ENCODE measurements at regions not wholly inside any gene's neighbourhood (a gene's known extent, or its start where the extent isn't known, plus 50 kb on each side); places are given as distances from the start of the nearest gene placed in this dataset.

DNA sequence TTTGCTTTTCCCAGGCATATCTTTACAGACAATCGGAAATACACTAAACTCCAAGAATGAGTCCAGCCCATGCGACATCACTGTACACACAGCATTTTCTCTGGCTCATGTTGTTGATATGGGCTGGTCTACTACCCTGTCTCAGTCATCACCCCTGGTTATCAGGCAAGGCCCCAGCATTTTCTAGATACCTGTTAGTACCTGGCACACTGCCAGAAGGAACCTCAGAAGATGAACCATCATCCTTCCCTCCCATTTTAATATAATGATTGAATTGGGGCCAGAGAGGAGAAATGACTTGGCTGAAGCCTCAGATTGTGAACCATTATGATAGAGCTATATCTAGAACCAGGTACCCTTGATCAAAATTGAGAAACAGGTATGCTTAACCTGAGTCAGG lies 406.2 kb downstream of the CDH11 start:
- Histone ChIP-seq H3K36me3 (ENCODE audit: low read depth, missing control alignments) (no peaks in the 10 kb centered on the region), H3K4me3 (no peak overlapping the region), H3K27me3 (no peaks in the 10 kb centered on the region), H3K27ac (no peak overlapping the region), H3K4me1 (no peaks in the 10 kb centered on the region), H3K9me3 (no peaks in the 10 kb centered on the region)
- intact Hi-C loops (cut with DNase I; ENCODE audit: low total_unique reads): no loop called here
- no peak for DNase-seq
- no peak for TF ChIP-seq POLR2A (IDR thresholded peaks at IDR 0.05)
- TF ChIP-seq, protein P1, sequence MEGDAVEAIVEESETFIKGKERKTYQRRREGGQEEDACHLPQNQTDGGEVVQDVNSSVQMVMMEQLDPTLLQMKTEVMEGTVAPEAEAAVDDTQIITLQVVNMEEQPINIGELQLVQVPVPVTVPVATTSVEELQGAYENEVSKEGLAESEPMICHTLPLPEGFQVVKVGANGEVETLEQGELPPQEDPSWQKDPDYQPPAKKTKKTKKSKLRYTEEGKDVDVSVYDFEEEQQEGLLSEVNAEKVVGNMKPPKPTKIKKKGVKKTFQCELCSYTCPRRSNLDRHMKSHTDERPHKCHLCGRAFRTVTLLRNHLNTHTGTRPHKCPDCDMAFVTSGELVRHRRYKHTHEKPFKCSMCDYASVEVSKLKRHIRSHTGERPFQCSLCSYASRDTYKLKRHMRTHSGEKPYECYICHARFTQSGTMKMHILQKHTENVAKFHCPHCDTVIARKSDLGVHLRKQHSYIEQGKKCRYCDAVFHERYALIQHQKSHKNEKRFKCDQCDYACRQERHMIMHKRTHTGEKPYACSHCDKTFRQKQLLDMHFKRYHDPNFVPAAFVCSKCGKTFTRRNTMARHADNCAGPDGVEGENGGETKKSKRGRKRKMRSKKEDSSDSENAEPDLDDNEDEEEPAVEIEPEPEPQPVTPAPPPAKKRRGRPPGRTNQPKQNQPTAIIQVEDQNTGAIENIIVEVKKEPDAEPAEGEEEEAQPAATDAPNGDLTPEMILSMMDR (IDR thresholded peaks at IDR 0.05): no peak
- 78 to 91% methylated on average over 2 of the region's 2 CpGs for whole genome bisulfite sequencing, 2 donors

DNA sequence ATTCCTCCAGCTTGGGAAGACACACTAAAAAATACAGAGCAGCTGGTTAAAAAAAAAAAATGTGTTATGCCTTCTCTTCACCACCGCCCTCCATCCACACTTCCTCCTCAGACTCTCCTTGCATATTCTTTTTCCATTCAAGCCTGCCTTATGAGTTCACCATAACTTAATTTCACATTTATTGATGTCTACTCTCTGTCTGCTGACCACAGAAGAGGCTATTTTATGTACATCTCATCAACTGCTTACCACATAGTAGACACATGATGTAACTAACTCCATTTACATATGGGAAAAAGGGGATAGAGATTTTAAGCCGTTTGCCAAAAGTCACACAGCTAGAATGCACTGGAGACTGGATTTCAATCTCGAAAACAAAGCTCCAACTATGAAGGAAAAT lies 409.8 kb downstream of the CDH11 start:
- Histone ChIP-seq H3K4me1 (no peaks in the 10 kb centered on the region), H3K9me3 (no peaks in the 10 kb centered on the region), H3K27ac (no peak overlapping the region), H3K36me3 (ENCODE audit: low read depth, missing control alignments) (no peaks in the 10 kb centered on the region), H3K4me3 (no peak overlapping the region), H3K27me3 (no peaks in the 10 kb centered on the region)
- TF ChIP-seq, protein P1 (IDR thresholded peaks at IDR 0.05): no peak
- TF ChIP-seq POLR2A (IDR thresholded peaks at IDR 0.05): no peak
- 84 to 96% methylated on average over 3 of the region's 3 CpGs for WGBS, 2 donors
- no peak for DNase-seq
- intact Hi-C loops (cut with DNase I; ENCODE audit: low total_unique reads): no loop called here

DNA sequence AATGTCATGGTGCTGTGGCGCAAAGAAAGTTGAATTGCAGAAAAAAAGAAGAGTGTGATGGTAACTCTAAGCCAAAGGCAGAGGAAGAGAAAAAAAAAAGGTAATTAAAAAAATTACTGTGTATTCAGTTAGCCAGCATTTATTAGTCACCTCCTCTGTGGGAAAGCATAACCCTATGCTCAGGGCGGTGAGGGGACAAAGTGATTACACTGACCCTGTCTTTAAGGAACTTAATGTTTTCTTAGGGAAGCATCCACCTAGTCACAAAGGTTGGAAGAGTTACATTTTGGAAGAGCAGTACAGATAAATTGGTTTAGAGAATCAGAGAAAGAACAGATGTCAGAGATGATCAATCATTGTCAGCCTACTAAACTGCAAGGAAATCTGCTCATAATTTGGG lies 410.3 kb downstream of the CDH11 start:
- H3K9me3 ChIP-seq: no peaks in the 10 kb centered on the region
- H3K4me3 ChIP-seq: no peak overlapping the region
- H3K4me1 ChIP-seq: no peaks in the 10 kb centered on the region
- no peak overlapping the region for H3K27ac ChIP-seq
- H3K27me3 ChIP-seq: no peaks in the 10 kb centered on the region
- TF ChIP-seq POLR2A (IDR thresholded peaks at IDR 0.05): no peak
- TF ChIP-seq, protein P1 (IDR thresholded peaks at IDR 0.05): no peak
- no peaks in the 10 kb centered on the region for H3K36me3 ChIP-seq (ENCODE audit: low read depth, missing control alignments)
- DNase-seq: no peak
- WGBS, 2 donors: 79 to 84% methylated on average over 2 of the region's 2 CpGs
- intact Hi-C loops (cut with DNase I; ENCODE audit: low total_unique reads): no loop called here

DNA sequence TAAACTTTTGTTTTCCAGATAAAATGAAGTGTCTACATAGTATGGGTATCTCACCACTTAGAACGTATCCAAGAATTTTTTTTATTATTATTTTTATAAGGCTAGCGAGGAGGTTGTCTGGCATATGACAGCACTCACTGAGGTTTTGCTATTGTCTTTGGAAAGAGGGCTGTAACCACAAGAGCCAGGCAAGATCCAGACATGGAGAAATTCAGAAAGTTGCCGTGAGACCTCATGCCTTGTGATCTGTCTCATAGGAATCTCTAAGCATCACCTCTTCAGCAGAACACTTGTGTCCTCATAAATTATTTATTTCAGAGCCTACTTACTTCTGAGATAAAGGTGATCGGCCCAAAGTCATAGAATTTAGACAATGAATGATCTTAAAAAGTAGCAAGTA lies 410.8 kb downstream of the CDH11 start:
- H3K9me3 ChIP-seq: no peaks in the 10 kb centered on the region
- 74 to 75% methylated on average over 4 of the region's 4 CpGs for WGBS, 2 donors
- DNase-seq: no peak
- no peak overlapping the region for H3K4me3 ChIP-seq
- no peaks in the 10 kb centered on the region for H3K4me1 ChIP-seq
- TF ChIP-seq POLR2A (IDR thresholded peaks at IDR 0.05): no peak
- TF ChIP-seq, protein P1 (IDR thresholded peaks at IDR 0.05): no peak
- intact Hi-C loops (cut with DNase I; ENCODE audit: low total_unique reads): no loop called here
- H3K27ac ChIP-seq: no peak overlapping the region
- H3K27me3 ChIP-seq: no peaks in the 10 kb centered on the region
- H3K36me3 ChIP-seq (ENCODE audit: low read depth, missing control alignments): no peaks in the 10 kb centered on the region

DNA sequence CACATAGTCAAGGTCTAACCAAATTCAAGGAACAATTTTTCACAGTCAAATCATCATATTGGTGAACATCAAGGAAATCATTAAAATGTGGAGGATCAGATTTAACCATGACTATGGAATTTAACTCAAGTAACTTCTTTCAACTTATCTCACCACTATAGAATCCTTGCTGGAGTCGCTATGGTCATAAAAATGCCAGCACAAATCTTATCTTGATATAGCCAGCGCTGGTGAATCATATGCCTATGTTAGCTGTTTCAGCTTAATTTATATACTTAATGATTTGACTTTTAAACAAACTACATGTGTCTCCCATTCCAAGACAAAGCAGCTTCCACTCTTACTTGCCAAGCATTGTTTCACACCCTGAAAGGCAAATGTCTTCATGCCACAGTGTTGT lies 416.4 kb downstream of the CDH11 start:
- TF ChIP-seq, protein P1 (IDR thresholded peaks at IDR 0.05): no peak
- TF ChIP-seq POLR2A (IDR thresholded peaks at IDR 0.05): no peak
- no peak overlapping the region for H3K4me3 ChIP-seq
- H3K27me3 ChIP-seq: no peaks in the 10 kb centered on the region
- intact Hi-C loops (cut with DNase I; ENCODE audit: low total_unique reads): no loop called here
- no peaks in the 10 kb centered on the region for H3K4me1 ChIP-seq
- no peaks in the 10 kb centered on the region for H3K9me3 ChIP-seq
- H3K36me3 ChIP-seq (ENCODE audit: low read depth, missing control alignments): no peaks in the 10 kb centered on the region
- no peak overlapping the region for H3K27ac ChIP-seq
- DNase-seq: no peak
- WGBS, 2 donors: 63 to 69% methylated on average over 2 of the region's 2 CpGs

Measured in testis (tissue), 2 donors.